ENCODE measurements at regions not wholly inside any gene's neighbourhood (a gene's known extent, or its start where the extent isn't known, plus 50 kb on each side); places are given as distances from the start of the nearest gene placed in this dataset.

- FAIRE-seq (no peak), DNase-seq (ENCODE audit: low read depth in 1 of 2, low spot score in 1 of 2) (no peak), ATAC-seq (no peak)
- TF ChIP-seq FOSL2 (IDR thresholded peaks at IDR 0.05) (no peak), FOSL2 (CRISPR knock-in tag; IDR thresholded peaks at IDR 0.05) (no peak), KDM5A (IDR thresholded peaks at IDR 0.05) (no peak), NFE2L2 (conservative IDR thresholded peaks at IDR 0.05; ENCODE audit: low read length) (no peak)
- TF ChIP-seq, protein P1, sequence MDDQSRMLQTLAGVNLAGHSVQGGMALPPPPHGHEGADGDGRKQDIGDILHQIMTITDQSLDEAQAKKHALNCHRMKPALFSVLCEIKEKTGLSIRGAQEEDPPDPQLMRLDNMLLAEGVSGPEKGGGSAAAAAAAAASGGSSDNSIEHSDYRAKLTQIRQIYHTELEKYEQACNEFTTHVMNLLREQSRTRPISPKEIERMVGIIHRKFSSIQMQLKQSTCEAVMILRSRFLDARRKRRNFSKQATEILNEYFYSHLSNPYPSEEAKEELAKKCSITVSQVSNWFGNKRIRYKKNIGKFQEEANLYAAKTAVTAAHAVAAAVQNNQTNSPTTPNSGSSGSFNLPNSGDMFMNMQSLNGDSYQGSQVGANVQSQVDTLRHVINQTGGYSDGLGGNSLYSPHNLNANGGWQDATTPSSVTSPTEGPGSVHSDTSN (IDR thresholded peaks at IDR 0.05) = no peak
- Histone ChIP-seq H3K9me3 (no peaks in the 10 kb centered on the region), H3K4me3 (no peak overlapping the region), H3K4me2 (no peak overlapping the region), H3K27ac (no peak overlapping the region), H3K4me1 (no peaks in the 10 kb centered on the region)
- ChIA-PET POLR2A (no interaction called here), CTCF (interaction anchor here (1.1 kb wide), 1 partner anchor 23 kb away, joined by 3 read pairs; no protein-coding TSS in a partner anchor)
Observed at GRCh38 chr7:18201350-18201749, 173.7 kb upstream of the PRPS1L1 start.

GRCh38 chr7:18202315-18203045 lies 174.8 kb upstream of the PRPS1L1 start:
- H3K27ac ChIP-seq = no peak overlapping the region
- DNase-seq (ENCODE audit: low read depth in 1 of 2, low spot score in 1 of 2) (no peak), FAIRE-seq (peak; percentile 7), ATAC-seq (no peak)
- ChIA-PET POLR2A (no interaction called here), CTCF (no interaction called here)
- no peaks in the 10 kb centered on the region for H3K4me1 ChIP-seq
- H3K9me3 ChIP-seq = no peaks in the 10 kb centered on the region
- no peak for TF ChIP-seq ZSCAN20 (CRISPR knock-in tag; IDR thresholded peaks at IDR 0.05)
- no peak for TF ChIP-seq CHD4 (IDR thresholded peaks at IDR 0.05; ENCODE audit: borderline replicate concordance)
- TF ChIP-seq ZC3H11A (IDR thresholded peaks at IDR 0.05) = no peak
- TF ChIP-seq, protein P2, sequence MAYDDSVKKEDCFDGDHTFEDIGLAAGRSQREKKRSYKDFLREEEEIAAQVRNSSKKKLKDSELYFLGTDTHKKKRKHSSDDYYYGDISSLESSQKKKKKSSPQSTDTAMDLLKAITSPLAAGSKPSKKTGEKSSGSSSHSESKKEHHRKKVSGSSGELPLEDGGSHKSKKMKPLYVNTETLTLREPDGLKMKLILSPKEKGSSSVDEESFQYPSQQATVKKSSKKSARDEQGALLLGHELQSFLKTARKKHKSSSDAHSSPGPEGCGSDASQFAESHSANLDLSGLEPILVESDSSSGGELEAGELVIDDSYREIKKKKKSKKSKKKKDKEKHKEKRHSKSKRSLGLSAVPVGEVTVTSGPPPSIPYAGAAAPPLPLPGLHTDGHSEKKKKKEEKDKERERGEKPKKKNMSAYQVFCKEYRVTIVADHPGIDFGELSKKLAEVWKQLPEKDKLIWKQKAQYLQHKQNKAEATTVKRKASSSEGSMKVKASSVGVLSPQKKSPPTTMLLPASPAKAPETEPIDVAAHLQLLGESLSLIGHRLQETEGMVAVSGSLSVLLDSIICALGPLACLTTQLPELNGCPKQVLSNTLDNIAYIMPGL (CRISPR knock-in tag; IDR thresholded peaks at IDR 0.05; ENCODE audit: borderline replicate concordance) = no peak
- no peak for TF ChIP-seq RFX5 (IDR thresholded peaks at IDR 0.05)
- TF ChIP-seq KDM1A (IDR thresholded peaks at IDR 0.05; ENCODE audit: low read depth) = no peak
- TF ChIP-seq FOSB (CRISPR knock-in tag; IDR thresholded peaks at IDR 0.05) = no peak
- no peak for TF ChIP-seq TP53 (CRISPR knock-in tag; IDR thresholded peaks at IDR 0.05)
- TF ChIP-seq MAZ (IDR thresholded peaks at IDR 0.05; ENCODE audit: borderline replicate concordance, low read depth, low read length) = no peak
- no peak for TF ChIP-seq ESRRA (IDR thresholded peaks at IDR 0.05; ENCODE audit: borderline replicate concordance, low read length)
- TF ChIP-seq TFCP2L1 (CRISPR knock-in tag; IDR thresholded peaks at IDR 0.05) = no peak
- no peak for TF ChIP-seq SREBF2 (IDR thresholded peaks at IDR 0.05)
- H3K4me2 ChIP-seq = no peak overlapping the region
- H3K4me3 ChIP-seq = no peak overlapping the region
- 72% methylated on average over 3 of the region's 3 CpGs for WGBS (ENCODE audit: missing lambda C conversion rate)

GRCh38 chr7:18206331-18206730 lies 178.7 kb upstream of the PRPS1L1 start:
- no peak overlapping the region for H3K4me3 ChIP-seq
- no peak overlapping the region for H3K27ac ChIP-seq
- FAIRE-seq (no peak), ATAC-seq (no peak), DNase-seq (ENCODE audit: low read depth in 1 of 2, low spot score in 1 of 2) (no peak)
- ChIA-PET POLR2A (no interaction called here), CTCF (no interaction called here)
- H3K9me3 ChIP-seq = no peaks in the 10 kb centered on the region
- TF ChIP-seq HOXA7 (CRISPR knock-in tag; IDR thresholded peaks at IDR 0.05) = no peak
- no peak for TF ChIP-seq RAD21 (conservative IDR thresholded peaks at IDR 0.05 in 1 of 2, IDR thresholded peaks at IDR 0.05 in 1 of 2)
- no peak for TF ChIP-seq BHLHE40 (IDR thresholded peaks at IDR 0.05; ENCODE audit: low read depth, low read length)
- no peak for TF ChIP-seq EHMT2 (IDR thresholded peaks at IDR 0.05; ENCODE audit: low read depth)
- no peak for TF ChIP-seq MAFK (IDR thresholded peaks at IDR 0.05; ENCODE audit: partially characterized antibody)
- no peak for TF ChIP-seq JUN (IDR thresholded peaks at IDR 0.05)
- no peak overlapping the region for H3K4me2 ChIP-seq
- no peaks in the 10 kb centered on the region for H3K4me1 ChIP-seq
- 76% methylated on average over 1 of the region's 1 CpG for WGBS (ENCODE audit: missing lambda C conversion rate)
